HG03378 (cell line): ENCODE measurements at regions not wholly inside any gene's neighbourhood (a gene's known extent, or its start where the extent isn't known, plus 50 kb on each side); places are given as distances from the start of the nearest gene placed in this dataset.
"Not testable (repeated sequence)": the region's sequence is repeated elsewhere in the genome, so short reads cannot be mapped to it uniquely, and the experiment has no call there.

Experiments
- ATAC-seq: cut with Tn5 transposase; IDR thresholded peaks from one replicate; pipeline ENCODE4 v1.9.1; 2021; ENCODE audit warnings: mild to moderate bottlenecking, moderate library complexity; ENCODE audit not compliant: unreplicated experiment

- no peak for ATAC-seq
Measured at GRCh38 chr5:66348387-66349125, 204.5 kb downstream of the SREK1 start.

- no peak for ATAC-seq
Measured at GRCh38 chr5:66351813-66352212, 207.7 kb downstream of the SREK1 start.

GRCh38 chr5:66353186-66353585 is 209.1 kb downstream of the SREK1 start:
- no peak for ATAC-seq

- no peak for ATAC-seq
Measured at GRCh38 chr5:66354422-66354821, 210.3 kb downstream of the SREK1 start.

- no peak for ATAC-seq
Measured at GRCh38 chr5:66356011-66356565, 212.0 kb downstream of the SREK1 start.

- no peak for ATAC-seq
Measured at GRCh38 chr5:66358741-66359140, 214.6 kb downstream of the SREK1 start.

GRCh38 chr5:66361070-66361469 is 217.0 kb downstream of the SREK1 start:
- ATAC-seq = no peak

GRCh38 chr5:66362046-66362445 is 217.9 kb downstream of the SREK1 start:
- ATAC-seq = no peak

- no peak for ATAC-seq
Measured at GRCh38 chr5:66362687-66363086, 218.6 kb downstream of the SREK1 start.

GRCh38 chr5:66363097-66363496 is 219.0 kb downstream of the SREK1 start:
- ATAC-seq = no peak

GRCh38 chr5:66364186-66364585 is 220.1 kb downstream of the SREK1 start:
- ATAC-seq = no peak

GRCh38 chr5:66365981-66366380 is 221.9 kb downstream of the SREK1 start:
- ATAC-seq = no peak

GRCh38 chr5:66367814-66368541 is 223.9 kb downstream of the SREK1 start:
- no peak for ATAC-seq

- ATAC-seq = no peak
Measured at GRCh38 chr5:66368811-66369210, 224.7 kb downstream of the SREK1 start.

- ATAC-seq = no peak
Measured at GRCh38 chr5:66377747-66378146, 218.4 kb upstream of the MAST4 start.

GRCh38 chr5:66378407-66378806 is 217.8 kb upstream of the MAST4 start:
- no peak for ATAC-seq

GRCh38 chr5:66382152-66382551 is 214.0 kb upstream of the MAST4 start:
- no peak for ATAC-seq

- not testable (repeated sequence) for ATAC-seq
Measured at GRCh38 chr5:66405145-66405544, 191.0 kb upstream of the MAST4 start.

GRCh38 chr5:66406761-66407336 is 189.3 kb upstream of the MAST4 start:
- no peak for ATAC-seq

- ATAC-seq = no peak
Measured at GRCh38 chr5:66407765-66408164, 188.4 kb upstream of the MAST4 start.

- ATAC-seq = no peak
Measured at GRCh38 chr5:66408576-66408975, 187.6 kb upstream of the MAST4 start.

GRCh38 chr5:66410122-66410521 is 186.1 kb upstream of the MAST4 start:
- no peak for ATAC-seq
